Trophoblast cell (in vitro differentiated cells and primary cell): ENCODE measurements at regions not wholly inside any gene's neighbourhood (a gene's known extent, or its start where the extent isn't known, plus 50 kb on each side); places are given as distances from the start of the nearest gene placed in this dataset.

Experiments
- DNase-seq, 2 donors: peaks; one replicate each; pipeline ENCODE4 v3.0.0-alpha.2; 2016
- H2AFZ ChIP-seq: 2 replicates; pipeline ENCODE4 v1.6.1; 2013; ENCODE audit warnings: low read length, moderate library complexity, mild to moderate bottlenecking; ENCODE audit not compliant: insufficient read depth, poor library complexity
- H2AK5ac ChIP-seq: 2 replicates; pipeline ENCODE4 v1.6.1; 2013; ENCODE audit warnings: mild to moderate bottlenecking, low read length
- H2BK120ac ChIP-seq: 2 replicates; pipeline ENCODE4 v1.6.1; 2013; ENCODE audit warnings: low read length, mild to moderate bottlenecking, moderate library complexity; ENCODE audit not compliant: insufficient read depth, poor library complexity
- H2BK12ac ChIP-seq: 2 replicates; pipeline ENCODE4 v1.6.1; 2013; ENCODE audit warnings: mild to moderate bottlenecking, low read length, moderate library complexity
- H2BK5ac ChIP-seq: 2 replicates; pipeline ENCODE4 v1.6.1; 2013; ENCODE audit warnings: low read length, low read depth, moderate library complexity, mild to moderate bottlenecking; ENCODE audit not compliant: poor library complexity
- H3K14ac ChIP-seq: 2 replicates; pipeline ENCODE4 v1.6.1; 2013; ENCODE audit warnings: mild to moderate bottlenecking, low read length
- H3K18ac ChIP-seq: 2 replicates; pipeline ENCODE4 v1.6.1; 2013; ENCODE audit warnings: mild to moderate bottlenecking, low read length
- H3K23ac ChIP-seq: 2 replicates; pipeline ENCODE4 v1.6.1; 2013; ENCODE audit warnings: low read length
- H3K27ac ChIP-seq: 2 replicates; pipeline ENCODE4 v1.5.1; 2013; ENCODE audit warnings: low read depth, mild to moderate bottlenecking, inconsistent platforms, low read length, moderate library complexity
- H3K27me3 ChIP-seq: 2 replicates; pipeline ENCODE4 v1.6.1; 2013; ENCODE audit warnings: inconsistent platforms, mild to moderate bottlenecking, low read length, moderate library complexity; ENCODE audit not compliant: insufficient read depth
- H3K36me3 ChIP-seq, 2 experiments: 1 replicate in 1 of 2; 2 replicates in 1 of 2; pipeline ENCODE4 v1.6.1; 2013; ENCODE audit warnings: low read length in 2 of 2, mild to moderate bottlenecking in 2 of 2, moderate library complexity in 1 of 2; ENCODE audit not compliant: insufficient read depth in 2 of 2, control insufficient read depth in 1 of 2
- H3K4ac ChIP-seq: 2 replicates; pipeline ENCODE4 v1.6.1; 2013; ENCODE audit warnings: low read depth, mild to moderate bottlenecking, low read length, moderate library complexity
- H3K4me1 ChIP-seq, 2 experiments: 1 replicate in 1 of 2; 2 replicates in 1 of 2; pipeline ENCODE4 v1.6.1; 2013; ENCODE audit warnings: low read length in 2 of 2, mild to moderate bottlenecking in 2 of 2, moderate library complexity in 1 of 2; ENCODE audit not compliant: insufficient read depth in 2 of 2, control insufficient read depth in 1 of 2
- H3K4me2 ChIP-seq: 2 replicates; pipeline ENCODE4 v1.6.1; 2013; ENCODE audit warnings: inconsistent platforms, mild to moderate bottlenecking, low read length, moderate library complexity
- H3K4me3 ChIP-seq: 2 replicates; pipeline ENCODE4 v1.5.1; 2013; ENCODE audit warnings: mild to moderate bottlenecking, low read depth, low read length, inconsistent platforms
- H3K79me1 ChIP-seq: one replicate; pipeline ENCODE4 v1.6.1; 2013; ENCODE audit warnings: low read length
- H3K79me2 ChIP-seq: 2 replicates; pipeline ENCODE4 v1.6.1; 2013; ENCODE audit warnings: low read length, mild to moderate bottlenecking; ENCODE audit not compliant: control insufficient read depth, insufficient read depth, poor library complexity
- H3K9ac ChIP-seq: 2 replicates; pipeline ENCODE4 v1.6.1; 2013; ENCODE audit warnings: mild to moderate bottlenecking, low read length
- H3K9me3 ChIP-seq: 2 replicates; pipeline ENCODE4 v1.6.1; 2013; ENCODE audit warnings: low read depth, mild to moderate bottlenecking, control low read depth, inconsistent platforms, low read length; ENCODE audit not compliant: insufficient read depth
- H4K12ac ChIP-seq: 2 replicates; pipeline ENCODE4 v1.6.1; 2013; ENCODE audit warnings: low read depth, mild to moderate bottlenecking, low read length, moderate library complexity
- H4K8ac ChIP-seq: 2 replicates; pipeline ENCODE4 v1.6.1; 2013; ENCODE audit warnings: low read depth, mild to moderate bottlenecking, low read length, moderate library complexity
- H4K91ac ChIP-seq: one replicate; pipeline ENCODE4 v1.6.1; 2013; ENCODE audit warnings: low read depth, mild to moderate bottlenecking, low read length, moderate library complexity
- WGBS: extraction: QIAGEN DNeasy Blood & Tissue Kit; methylation state at CpG from one replicate; pipeline ENCODE4 v1.1.7; 2013; ENCODE audit warnings: missing lambda C conversion rate; ENCODE audit not compliant: insufficient read length, insufficient coverage; ENCODE audit errors: extremely low coverage; 5-methylcytosine and 5-hydroxymethylcytosine counted together

- 100% methylated on average over 1 of the region's 11 CpGs for WGBS
- Histone ChIP-seq H4K12ac (no peak overlapping the region), H4K8ac (no peak overlapping the region), H2AK5ac (no peak overlapping the region), H2AFZ (no peak overlapping the region), H3K4me1 (peaks cover 5% of the 10 kb centered on the region in 2 experiments), H3K4me2 (no peak overlapping the region), H3K4me3 (no peak overlapping the region), H2BK12ac (no peak overlapping the region), H4K91ac (no peak overlapping the region), H3K4ac (no peak overlapping the region), H3K18ac (no peak overlapping the region), H3K36me3 (no peaks in the 10 kb centered on the region), H2BK5ac (no peak overlapping the region), H3K23ac (no peak overlapping the region), H3K9me3 (peaks cover 1% of the 10 kb centered on the region), H3K14ac (no peak overlapping the region), H3K79me1 (no peaks in the 10 kb centered on the region), H3K27me3 (no peaks in the 10 kb centered on the region), H3K27ac (no peak overlapping the region), H3K79me2 (no peaks in the 10 kb centered on the region), H3K9ac (peak overlapping the region; percentile 10), H2BK120ac (no peak overlapping the region)
- DNase-seq, result no peak
Observed at GRCh38 chr1:213380865-213381264, 329.8 kb downstream of the RPS6KC1 start.

- Histone ChIP-seq H3K9me3 (peaks cover 1% of the 10 kb centered on the region), H3K14ac (no peak overlapping the region), H3K27ac (no peak overlapping the region), H3K9ac (no peak overlapping the region), H3K4me3 (no peak overlapping the region), H3K79me1 (no peaks in the 10 kb centered on the region), H2AFZ (no peak overlapping the region), H2AK5ac (no peak overlapping the region), H3K4ac (no peak overlapping the region), H3K36me3 (no peaks in the 10 kb centered on the region), H4K12ac (no peak overlapping the region), H3K79me2 (no peaks in the 10 kb centered on the region), H3K4me2 (no peak overlapping the region), H3K4me1 (peaks cover 2 to 3% of the 10 kb centered on the region in 2 experiments), H2BK12ac (no peak overlapping the region), H4K8ac (no peak overlapping the region), H4K91ac (no peak overlapping the region), H2BK5ac (no peak overlapping the region), H3K23ac (no peak overlapping the region), H2BK120ac (no peak overlapping the region), H3K27me3 (no peaks in the 10 kb centered on the region), H3K18ac (no peak overlapping the region)
- WGBS, result no CpG with 5 or more reads among the region's 17 CpGs
- no peak for DNase-seq
Observed at GRCh38 chr1:213381572-213382084, 330.6 kb downstream of the RPS6KC1 start.

GRCh38 chr1:213383465-213383864, 332.4 kb downstream of the RPS6KC1 start:
- Histone ChIP-seq H4K12ac (no peak overlapping the region), H3K14ac (no peak overlapping the region), H2BK12ac (no peak overlapping the region), H3K4me1 (no peaks in the 10 kb centered on the region), H3K36me3 (no peaks in the 10 kb centered on the region), H2BK5ac (no peak overlapping the region), H3K4ac (no peak overlapping the region), H3K4me3 (no peak overlapping the region), H2AK5ac (no peak overlapping the region), H3K4me2 (no peak overlapping the region), H2AFZ (no peak overlapping the region), H3K27ac (no peak overlapping the region), H3K27me3 (no peaks in the 10 kb centered on the region), H3K23ac (no peak overlapping the region), H3K9me3 (peaks cover 4% of the 10 kb centered on the region), H4K8ac (no peak overlapping the region), H3K18ac (no peak overlapping the region), H3K9ac (no peak overlapping the region), H2BK120ac (no peak overlapping the region), H3K79me2 (no peaks in the 10 kb centered on the region), H4K91ac (no peak overlapping the region), H3K79me1 (no peaks in the 10 kb centered on the region)
- no CpG with 5 or more reads among the region's 3 CpGs for WGBS
- no peak for DNase-seq

DNA sequence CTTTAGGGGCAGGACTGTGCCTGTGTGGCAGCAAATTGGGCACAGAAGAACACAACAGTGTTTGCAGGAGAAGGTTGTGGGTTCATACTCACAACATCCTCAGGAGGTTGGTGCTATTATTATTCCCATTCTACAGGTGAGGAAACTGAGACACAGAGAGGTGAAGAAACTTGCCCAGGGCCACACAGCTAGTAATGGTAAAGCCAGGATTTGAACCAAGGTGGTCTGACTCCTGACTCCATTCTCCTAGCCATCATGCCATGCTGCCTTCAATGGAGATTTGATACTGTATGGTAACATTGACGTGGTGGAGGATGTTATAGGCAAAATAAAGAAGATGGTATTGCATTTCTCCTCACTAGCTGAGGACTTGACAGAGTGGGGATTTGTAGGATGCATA, 334.2 kb downstream of the RPS6KC1 start:
- Histone ChIP-seq H2BK120ac (no peak overlapping the region), H3K18ac (no peak overlapping the region), H3K79me1 (no peaks in the 10 kb centered on the region), H2AFZ (no peak overlapping the region), H2AK5ac (no peak overlapping the region), H3K14ac (no peak overlapping the region), H3K9me3 (peaks cover 4% of the 10 kb centered on the region), H3K4me1 (no peaks in the 10 kb centered on the region), H3K27ac (no peak overlapping the region), H3K27me3 (no peaks in the 10 kb centered on the region), H3K79me2 (peaks cover 1% of the 10 kb centered on the region), H3K4me2 (no peak overlapping the region), H3K9ac (no peak overlapping the region), H3K4ac (no peak overlapping the region), H2BK12ac (no peak overlapping the region), H3K23ac (no peak overlapping the region), H2BK5ac (no peak overlapping the region), H3K36me3 (no peaks in the 10 kb centered on the region), H4K8ac (no peak overlapping the region), H4K91ac (no peak overlapping the region), H3K4me3 (no peak overlapping the region), H4K12ac (no peak overlapping the region)
- DNase-seq, result no peak
- WGBS, result no CpG with 5 or more reads among the region's 1 CpG
